Upper lobe of left lung (tissue), 6 donors: ENCODE measurements at regions not wholly inside any gene's neighbourhood (a gene's known extent, or its start where the extent isn't known, plus 50 kb on each side); places are given as distances from the start of the nearest gene placed in this dataset.

Source experiments
- ATAC-seq, 2 donors: fragments of 200-7000 bp; cut with Tn5 transposase; one replicate each; pipeline ENCODE4 v1.9.1; 2022; ENCODE audit warnings: mild to moderate bottlenecking in 2 of 2, moderate library complexity in 2 of 2; ENCODE audit not compliant: low FRiP score in 2 of 2
- DNase-seq, 2 donors: peaks; one replicate each; pipeline ENCODE4 v3.0.0-alpha.2; 2019 to 2020
- H3K27ac ChIP-seq, 4 donors: fragments of 200-600 bp; sonication (generic); one replicate each; pipeline ENCODE4 v1.5.1; 2016 to 2019
- H3K27me3 ChIP-seq, 4 donors: fragments of 200-600 bp; sonication (generic); one replicate each; pipeline ENCODE4 v1.5.1; 2017 to 2019
- H3K36me3 ChIP-seq, 4 donors: fragments of 200-600 bp; sonication (generic); one replicate each; pipeline ENCODE4 v1.5.1; 2016 to 2019
- H3K4me1 ChIP-seq, 4 donors: fragments of 200-600 bp; sonication (generic); one replicate each; pipeline ENCODE4 v1.5.1; 2018 to 2019
- H3K4me3 ChIP-seq, 4 donors: fragments of 200-600 bp; sonication (generic); one replicate each; pipeline ENCODE4 v1.5.1; 2017 to 2019; ENCODE audit warnings: mild to moderate bottlenecking in 2 of 4, moderate library complexity in 1 of 4
- H3K9me3 ChIP-seq, 4 donors: fragments of 200-600 bp; sonication (generic); one replicate each; pipeline ENCODE4 v1.5.1; 2018 to 2019
- EP300 ChIP-seq, 4 donors: sonication (generic); formaldehyde crosslinking; IDR thresholded peaks; one replicate each; pipeline ENCODE4 v1.5.1; 2017; ENCODE audit warnings: antibody characterized with exemption in 4 of 4, control low read depth in 2 of 4
- POLR2A ChIP-seq, 4 donors: fragments of 450-650 bp; IDR thresholded peaks; one replicate each; pipeline ENCODE4 v1.5.1; 2016 to 2017; ENCODE audit warnings: antibody characterized with exemption in 4 of 4, mild to moderate bottlenecking in 2 of 4
- POLR2AphosphoS5 ChIP-seq, 2 donors: sonication (generic); formaldehyde crosslinking; IDR thresholded peaks; one replicate each; pipeline ENCODE4 v1.5.1; 2017; ENCODE audit warnings: antibody characterized with exemption in 2 of 2
- WGBS, 2 donors: methylation state at CpG; one replicate each; pipeline ENCODE4 v1.1.5; 2017 to 2018; 5-methylcytosine and 5-hydroxymethylcytosine counted together
- TF ChIP-seq, protein P1 (sequence below), 6 experiments: fragments of 450-650 bp in 4 of 6; fragments of 200-600 bp in 2 of 6; sonication (generic) in 2 of 6; IDR thresholded peaks; one replicate each; pipeline ENCODE4 v1.5.1; 2016 to 2019; ENCODE audit warnings: antibody characterized with exemption in 6 of 6
- donor health status: DM: no; HTN: no; CAD: no; lungs with moderate emphysema.
- donor health status: DM: no; HTN: yes; CAD: no; lungs with severe emphysema.

DNA sequence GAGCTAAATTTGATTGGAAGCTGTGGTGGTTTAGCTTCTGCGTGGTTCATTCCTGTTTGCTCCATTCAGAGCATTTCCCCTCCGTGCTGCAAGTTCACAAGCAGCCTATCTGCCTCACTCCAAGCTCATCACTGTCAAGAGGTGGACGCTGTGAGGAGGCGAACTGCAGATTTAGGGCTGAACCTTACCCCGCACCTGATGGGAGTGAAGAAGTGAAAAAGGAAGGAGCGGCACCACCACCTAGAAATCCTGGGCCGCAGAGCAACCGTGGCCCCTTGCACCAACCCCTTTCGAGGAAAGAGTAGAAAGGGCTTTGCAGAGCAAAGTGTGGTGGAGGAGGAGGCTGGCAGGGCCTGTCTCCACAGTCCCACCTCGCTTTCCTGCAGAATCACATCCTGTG lies 117.4 kb downstream of the IER5 start:
- Histone ChIP-seq H3K27ac (no peak overlapping the region), H3K27me3 (no peaks in the 10 kb centered on the region), H3K36me3 (no peaks in the 10 kb centered on the region), H3K4me3 (no peak overlapping the region), H3K4me1 (no peaks in the 10 kb centered on the region), H3K9me3 (no peaks in the 10 kb centered on the region)
- ATAC-seq (no peak), DNase-seq (no peak)
- TF ChIP-seq POLR2AphosphoS5 (IDR thresholded peaks at IDR 0.05) (no peak), POLR2A (IDR thresholded peaks at IDR 0.05) (no peak), EP300 (IDR thresholded peaks at IDR 0.05) (no peak)
- TF ChIP-seq, protein P1, sequence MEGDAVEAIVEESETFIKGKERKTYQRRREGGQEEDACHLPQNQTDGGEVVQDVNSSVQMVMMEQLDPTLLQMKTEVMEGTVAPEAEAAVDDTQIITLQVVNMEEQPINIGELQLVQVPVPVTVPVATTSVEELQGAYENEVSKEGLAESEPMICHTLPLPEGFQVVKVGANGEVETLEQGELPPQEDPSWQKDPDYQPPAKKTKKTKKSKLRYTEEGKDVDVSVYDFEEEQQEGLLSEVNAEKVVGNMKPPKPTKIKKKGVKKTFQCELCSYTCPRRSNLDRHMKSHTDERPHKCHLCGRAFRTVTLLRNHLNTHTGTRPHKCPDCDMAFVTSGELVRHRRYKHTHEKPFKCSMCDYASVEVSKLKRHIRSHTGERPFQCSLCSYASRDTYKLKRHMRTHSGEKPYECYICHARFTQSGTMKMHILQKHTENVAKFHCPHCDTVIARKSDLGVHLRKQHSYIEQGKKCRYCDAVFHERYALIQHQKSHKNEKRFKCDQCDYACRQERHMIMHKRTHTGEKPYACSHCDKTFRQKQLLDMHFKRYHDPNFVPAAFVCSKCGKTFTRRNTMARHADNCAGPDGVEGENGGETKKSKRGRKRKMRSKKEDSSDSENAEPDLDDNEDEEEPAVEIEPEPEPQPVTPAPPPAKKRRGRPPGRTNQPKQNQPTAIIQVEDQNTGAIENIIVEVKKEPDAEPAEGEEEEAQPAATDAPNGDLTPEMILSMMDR (IDR thresholded peaks at IDR 0.05), result no peak
- 57 to 60% methylated on average over 10 of the region's 10 CpGs for WGBS, 2 donors

DNA sequence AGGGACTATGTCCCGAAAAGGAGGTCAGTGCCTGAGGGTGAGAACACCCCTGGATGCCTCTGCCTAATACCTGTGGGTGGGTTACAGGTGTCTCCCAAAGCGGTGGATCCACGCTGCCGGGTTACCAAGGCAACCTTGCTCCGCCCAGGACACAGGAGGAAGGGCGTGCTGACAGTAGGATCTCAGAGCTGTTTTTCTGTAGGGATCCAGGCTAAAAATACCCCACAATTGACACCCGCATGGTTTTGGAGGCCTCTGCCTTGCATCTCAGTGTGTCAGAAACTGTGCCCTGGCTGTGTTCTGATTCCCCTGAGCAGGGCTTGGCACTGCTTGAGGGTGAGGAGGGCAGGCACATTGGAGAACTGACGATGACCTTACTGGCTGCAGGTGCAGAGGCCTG lies 118.0 kb downstream of the IER5 start:
- TF ChIP-seq POLR2AphosphoS5 (IDR thresholded peaks at IDR 0.05) (no peak), EP300 (IDR thresholded peaks at IDR 0.05) (no peak), POLR2A (IDR thresholded peaks at IDR 0.05) (no peak)
- TF ChIP-seq, protein P1 (IDR thresholded peaks at IDR 0.05), result no peak
- DNase-seq (no peak), ATAC-seq (no peak)
- Histone ChIP-seq H3K4me3 (no peak overlapping the region), H3K4me1 (no peaks in the 10 kb centered on the region), H3K27me3 (no peaks in the 10 kb centered on the region), H3K36me3 (no peaks in the 10 kb centered on the region), H3K27ac (no peak overlapping the region), H3K9me3 (no peaks in the 10 kb centered on the region)
- 78 to 81% methylated on average over 3 to 7 of the region's 8 CpGs for WGBS, 2 donors

DNA sequence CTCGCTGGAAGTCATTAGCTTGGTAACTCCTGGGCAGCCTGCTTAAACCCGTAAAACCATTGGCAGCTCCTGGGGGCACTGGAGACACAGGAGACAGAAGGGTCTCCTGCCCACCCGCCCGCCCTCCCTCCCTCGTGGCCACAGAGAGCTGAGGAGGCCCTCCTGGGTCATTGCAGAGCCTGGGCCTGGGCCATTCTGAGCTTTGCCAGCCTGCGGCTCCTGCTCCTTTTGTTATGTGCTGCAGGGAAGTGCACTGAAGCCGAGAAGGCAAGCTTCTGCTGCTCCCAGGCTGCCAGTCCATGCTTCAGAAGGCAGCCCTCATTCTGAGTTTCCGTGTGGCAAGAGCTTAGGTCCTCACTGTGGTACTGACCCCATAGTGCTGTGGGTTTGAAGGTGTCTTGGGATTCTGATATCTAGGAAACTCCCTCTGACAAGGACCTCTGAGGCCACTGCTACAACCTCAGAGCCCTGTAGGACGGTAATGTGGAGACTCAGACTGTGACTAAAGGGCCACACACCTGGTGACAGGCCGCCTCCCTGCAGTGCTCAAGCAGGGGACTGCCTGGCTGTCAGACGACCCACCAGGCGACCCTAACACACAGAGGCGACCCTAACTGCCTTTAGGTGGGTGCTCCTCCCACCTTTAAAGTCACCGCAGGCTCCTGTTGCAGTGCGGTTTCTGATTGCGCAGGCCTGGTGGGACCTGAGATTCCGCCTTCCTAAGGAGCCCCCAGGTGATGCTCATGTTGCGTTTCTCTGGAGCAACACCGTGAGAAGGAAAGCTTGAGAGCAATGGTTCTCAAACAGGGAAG lies 118.7 kb downstream of the IER5 start:
- no peak overlapping the region for H3K4me3 ChIP-seq
- WGBS, 2 donors, result 81 to 84% methylated on average over 8 to 19 of the region's 19 CpGs
- no peak for TF ChIP-seq EP300 (IDR thresholded peaks at IDR 0.05)

DNA sequence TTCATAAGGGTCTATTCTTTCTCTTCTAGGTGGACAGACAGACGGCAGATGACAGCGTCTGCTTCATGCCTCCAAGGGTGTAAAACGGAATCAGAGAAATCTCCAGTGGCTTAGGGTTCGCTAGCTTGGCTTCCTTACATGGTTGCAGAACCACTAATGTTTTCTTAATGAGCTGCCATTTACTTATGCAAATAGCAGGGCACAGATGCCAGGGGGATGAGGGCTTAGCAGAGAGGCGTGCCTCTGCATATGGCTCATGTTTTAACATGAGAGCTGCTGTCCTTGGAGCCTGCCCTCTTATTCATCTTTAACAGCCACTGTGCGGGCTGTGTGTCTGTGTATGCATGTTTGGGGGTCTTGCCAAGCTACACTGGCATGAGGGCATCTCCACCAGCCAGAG lies 119.6 kb downstream of the IER5 start:
- no peaks in the 10 kb centered on the region for H3K4me1 ChIP-seq
- H3K27ac ChIP-seq, result no peak overlapping the region
- no peak for TF ChIP-seq POLR2AphosphoS5 (IDR thresholded peaks at IDR 0.05)
- TF ChIP-seq EP300 (IDR thresholded peaks at IDR 0.05), result no peak
- TF ChIP-seq, protein P1 (IDR thresholded peaks at IDR 0.05), result no peak
- TF ChIP-seq POLR2A (IDR thresholded peaks at IDR 0.05), result no peak
- WGBS, 2 donors, result 81 to 91% methylated on average over 6 of the region's 6 CpGs
- H3K27me3 ChIP-seq, result no peaks in the 10 kb centered on the region
- DNase-seq (no peak), ATAC-seq (no peak)
- H3K36me3 ChIP-seq, result no peaks in the 10 kb centered on the region
- no peak overlapping the region for H3K4me3 ChIP-seq
- H3K9me3 ChIP-seq, result no peaks in the 10 kb centered on the region

More for the DNA sequence above, 118.7 kb downstream of the IER5 start:
- Histone ChIP-seq H3K9me3 (no peaks in the 10 kb centered on the region), H3K27me3 (no peaks in the 10 kb centered on the region), H3K36me3 (no peaks in the 10 kb centered on the region), H3K27ac (no peak overlapping the region), H3K4me1 (no peaks in the 10 kb centered on the region)
- ATAC-seq (no peak), DNase-seq (no peak)

DNA sequence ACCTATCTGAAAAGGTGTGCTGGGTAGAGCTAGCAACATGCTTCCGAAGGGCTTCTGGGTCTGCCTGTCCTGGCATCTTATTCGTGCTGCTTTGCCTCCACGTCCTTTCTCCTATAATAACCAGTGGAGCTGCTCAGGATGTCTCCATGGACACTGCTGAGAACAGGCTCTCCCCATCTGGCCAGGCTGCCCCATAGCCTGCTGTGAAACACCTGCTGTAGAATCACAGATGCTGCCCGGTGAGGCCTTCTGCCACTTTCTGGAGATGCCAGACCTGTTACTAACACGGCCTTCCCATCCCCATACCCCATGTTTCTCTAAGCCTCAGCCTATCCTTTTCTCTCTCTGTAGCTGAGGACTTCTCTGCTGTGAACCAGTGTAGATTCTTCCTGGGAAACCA lies 120.5 kb downstream of the IER5 start:
- no peaks in the 10 kb centered on the region for H3K4me1 ChIP-seq
- TF ChIP-seq EP300 (IDR thresholded peaks at IDR 0.05) (no peak), POLR2A (IDR thresholded peaks at IDR 0.05) (no peak), POLR2AphosphoS5 (IDR thresholded peaks at IDR 0.05) (no peak)
- TF ChIP-seq, protein P1 (IDR thresholded peaks at IDR 0.05), result no peak
- no peak overlapping the region for H3K4me3 ChIP-seq
- no peak overlapping the region for H3K27ac ChIP-seq
- WGBS, 2 donors, result 90 to 93% methylated on average over 5 of the region's 5 CpGs
- DNase-seq (no peak), ATAC-seq (no peak)
- no peaks in the 10 kb centered on the region for H3K9me3 ChIP-seq
- H3K36me3 ChIP-seq, result no peaks in the 10 kb centered on the region
- H3K27me3 ChIP-seq, result no peaks in the 10 kb centered on the region
